ENCODE measurements at regions not wholly inside any gene's neighbourhood (a gene's known extent, or its start where the extent isn't known, plus 50 kb on each side); places are given as distances from the start of the nearest gene placed in this dataset.

- TF ChIP-seq SP1 (IDR thresholded peaks at IDR 0.05) (no peak), BHLHE40 (IDR thresholded peaks at IDR 0.05; ENCODE audit: borderline replicate concordance) (no peak), CTBP1 (IDR thresholded peaks at IDR 0.05; ENCODE audit: borderline replicate concordance) (no peak), FOXM1 (IDR thresholded peaks at IDR 0.05; ENCODE audit: borderline replicate concordance) (no peak)
These were observed 655.4 kb downstream of the LTN1 start for GRCh38 chr21:28337315-28337714.

Data from HEK293T (cell line).